HepG2 (cell line): ENCODE measurements at regions not wholly inside any gene's neighbourhood (a gene's known extent, or its start where the extent isn't known, plus 50 kb on each side); places are given as distances from the start of the nearest gene placed in this dataset.

ENCODE experiments used
- ATAC-seq: fragments of 200-7000 bp; cut with Tn5 transposase; 3 replicates; pipeline ENCODE4 v1.9.1; 2020; ENCODE audit warnings: mild to moderate bottlenecking, moderate library complexity
- BruUV-seq: library from RNA; stranded (reverse); fragments of 400-500 nt; replicated peaks from 2 replicates; lab custom pipeline; 2021; lab: Mats Ljungman, UMichigan
- CTCF ChIA-PET: fragments of 300-600 bp; formaldehyde crosslinking; extraction: SDS; loops from one replicate; lab custom pipeline; 2021; ENCODE audit warnings: low total read pairs, inconsistent platforms, low intra/inter-chr PET ratio; lab: Yijun Ruan, JAX
- POLR2A ChIA-PET: fragments of 350-600 bp; sonication (Branson Sonifier 250); formaldehyde crosslinking; loops from one replicate; lab custom pipeline; 2020; ENCODE audit warnings: antibody characterized with exemption, inconsistent platforms; lab: Yijun Ruan, JAX
- DNase-seq: peaks from one replicate; pipeline ENCODE4 v3.0.0-alpha.2; 2015; ENCODE audit warnings: low spot score
- FAIRE-seq: peaks from 3 replicates; lab custom pipeline; 2011; peaks lifted over from hg19 to GRCh38; lab: Jason Lieb, UNC
- H2AFZ ChIP-seq: one replicate; pipeline ENCODE4 v1.6.1; 2011; ENCODE audit warnings: low read length, inconsistent platforms
- H3K27ac ChIP-seq: fragments of 300-600 bp; 3 replicates; pipeline ENCODE4 v1.8.0; 2011; ENCODE audit warnings: mixed run types, mild to moderate bottlenecking, mixed read lengths, low read length, inconsistent platforms; ENCODE audit not compliant: insufficient read depth; ENCODE audit errors: extremely low read length
- H3K27me3 ChIP-seq, 2 experiments: fragments of 200-600 bp in 1 of 2; 2 replicates in 1 of 2; 3 replicates in 1 of 2; pipeline versions ENCODE4 v1.6.0 to v1.8.0; 2011; ENCODE audit warnings: low read length in 2 of 2, mild to moderate bottlenecking in 2 of 2, moderate library complexity in 2 of 2, inconsistent platforms in 1 of 2; ENCODE audit not compliant: insufficient read depth in 2 of 2, control insufficient read depth in 1 of 2
- H3K36me3 ChIP-seq, 2 experiments: fragments of 200-600 bp in 1 of 2; replicated peaks in 1 of 2; 2 replicates in 1 of 2; 3 replicates in 1 of 2; pipeline versions ENCODE4 v1.5.1 to v1.8.0; 2011; ENCODE audit warnings: low read length in 2 of 2, inconsistent platforms in 1 of 2; ENCODE audit not compliant: insufficient read depth in 2 of 2, control insufficient read depth in 1 of 2
- H3K4me1 ChIP-seq: 2 replicates; pipeline ENCODE4 v1.5.1; 2012; ENCODE audit warnings: low read length, inconsistent platforms; ENCODE audit not compliant: insufficient read depth
- H3K4me2 ChIP-seq: 2 replicates; pipeline ENCODE4 v1.6.0; 2011; ENCODE audit warnings: low read depth, low read length, inconsistent platforms
- H3K4me3 ChIP-seq, 3 experiments: fragments of 200-600 bp in 1 of 3; sonication (generic), shearing (Covaris generic) in 1 of 3; replicated peaks in 1 of 3; 2 replicates each; pipeline ENCODE4 v1.5.1; 2011 to 2016; ENCODE audit warnings: low read length in 3 of 3, inconsistent platforms in 2 of 3, low read depth in 2 of 3, mild to moderate bottlenecking in 2 of 3, control low read depth in 1 of 3, mixed read lengths in 1 of 3; ENCODE audit not compliant: insufficient read depth in 1 of 3
- H3K79me2 ChIP-seq: one replicate; pipeline ENCODE4 v1.6.1; 2011; ENCODE audit warnings: low read length, inconsistent platforms; ENCODE audit not compliant: insufficient read depth
- H3K9ac ChIP-seq: 2 replicates; pipeline ENCODE4 v1.6.0; 2011; ENCODE audit warnings: mild to moderate bottlenecking, low read depth, low read length, inconsistent platforms; ENCODE audit not compliant: insufficient read depth
- H3K9me3 ChIP-seq: 2 replicates; pipeline ENCODE4 v1.5.1; 2012; ENCODE audit warnings: mild to moderate bottlenecking, low read length
- H4K20me1 ChIP-seq: 2 replicates; pipeline ENCODE4 v1.6.0; 2011; ENCODE audit warnings: inconsistent platforms, mild to moderate bottlenecking, low read length, moderate library complexity; ENCODE audit not compliant: insufficient read depth
- AGO2 ChIP-seq: fragments of 200-400 bp; formaldehyde crosslinking; optimal IDR thresholded peaks from 2 replicates; pipeline ENCODE3; 2017; ENCODE audit warnings: mild to moderate bottlenecking, low read depth, low read length, moderate library complexity
- HNRNPH1 ChIP-seq: fragments of 200-400 bp; formaldehyde crosslinking; optimal IDR thresholded peaks from 2 replicates; pipeline ENCODE3; 2017; ENCODE audit warnings: mild to moderate bottlenecking, low read depth, low read length
- JARID2 ChIP-seq: sonication (generic); formaldehyde crosslinking; IDR thresholded peaks from 2 replicates; pipeline ENCODE4 v1.8.1; 2023; ENCODE audit warnings: missing genetic modification reagents, inconsistent platforms; ENCODE audit not compliant: insufficient replicate concordance
- MAFG ChIP-seq: sonication (generic); formaldehyde crosslinking; IDR thresholded peaks from 2 replicates; pipeline ENCODE4 v1.5.1; 2020; ENCODE audit warnings: mild to moderate bottlenecking, missing genetic modification reagents
- MTF1 ChIP-seq: sonication (generic); formaldehyde crosslinking; IDR thresholded peaks from 2 replicates; pipeline ENCODE4 v1.5.0; 2020; ENCODE audit warnings: missing genetic modification reagents
- SOX13 ChIP-seq, 3 experiments: fragments of 450-650 bp in 1 of 3; sonication (generic) in 1 of 3; formaldehyde crosslinking in 1 of 3; IDR thresholded peaks in 2 of 3; conservative IDR thresholded peaks in 1 of 3; 2 replicates each; pipeline versions ENCODE4 v1.5.0 to v1.6.1; 2016 to 2020; ENCODE audit warnings: antibody characterized with exemption in 1 of 3, mild to moderate bottlenecking in 1 of 3, missing compliant biosample characterization in 1 of 3, missing genetic modification reagents in 1 of 3, moderate library complexity in 1 of 3
- ZBTB7B ChIP-seq: sonication (generic); formaldehyde crosslinking; IDR thresholded peaks from 2 replicates; pipeline ENCODE4 v1.4.0; 2020; ENCODE audit warnings: missing genetic modification reagents
- ZFP82 ChIP-seq: sonication (generic); formaldehyde crosslinking; IDR thresholded peaks from 2 replicates; pipeline ENCODE4 v1.5.1; 2020; ENCODE audit warnings: mild to moderate bottlenecking, missing genetic modification reagents, borderline replicate concordance
- ZNF619 ChIP-seq: sonication (generic); formaldehyde crosslinking; IDR thresholded peaks from 2 replicates; pipeline ENCODE4 v1.4.0; 2020; ENCODE audit warnings: mild to moderate bottlenecking, missing genetic modification reagents
- ZNF737 ChIP-seq: sonication (generic); formaldehyde crosslinking; IDR thresholded peaks from 2 replicates; pipeline ENCODE4 v1.5.0; 2020; ENCODE audit warnings: missing genetic modification reagents, mild to moderate bottlenecking, borderline replicate concordance
- ZNF792 ChIP-seq: IDR thresholded peaks from 2 replicates; pipeline ENCODE4 v1.6.1; 2016
- WGBS: methylation state at CpG from one replicate; pipeline ENCODE4 v1.1.6; 2017; ENCODE audit warnings: low lambda C conversion rate; 5-methylcytosine and 5-hydroxymethylcytosine counted together
- in situ Hi-C: cut with HindIII; loops from 2 replicates; pipeline ENCODE4 v1.10.0; 2017; ENCODE audit warnings: low pct_unique_long_range_greater_than_20kb; ENCODE audit not compliant: extremely low pct_ligation_motif_present
- intact Hi-C: fragments of 100-400 bp; cut with micrococcal nuclease; formaldehyde crosslinking; loops from one replicate; pipeline ENCODE4 v1.10.0; 2022; ENCODE audit not compliant: unreplicated experiment
- TF ChIP-seq, protein P1 (sequence below): conservative IDR thresholded peaks from 2 replicates; pipeline ENCODE4 v1.6.1; 2018; ENCODE audit warnings: missing genetic modification reagents
- TF ChIP-seq, protein P2 (sequence below), 2 experiments: IDR thresholded peaks; 2 replicates each; pipeline ENCODE4 v1.6.1; 2011 to 2012; ENCODE audit warnings: low read length in 2 of 2, borderline replicate concordance in 1 of 2, low read depth in 1 of 2, mild to moderate bottlenecking in 1 of 2, moderate library complexity in 1 of 2
- TF ChIP-seq, protein P3 (sequence below): IDR thresholded peaks from 2 replicates; pipeline ENCODE4 v1.6.1; 2016; ENCODE audit warnings: mild to moderate bottlenecking, missing biosample characterization, missing genetic modification reagents
- TF ChIP-seq, protein P4 (sequence below): sonication (generic); formaldehyde crosslinking; IDR thresholded peaks from 2 replicates; pipeline ENCODE4 v1.4.0; 2020; ENCODE audit warnings: missing genetic modification reagents, borderline replicate concordance

DNA sequence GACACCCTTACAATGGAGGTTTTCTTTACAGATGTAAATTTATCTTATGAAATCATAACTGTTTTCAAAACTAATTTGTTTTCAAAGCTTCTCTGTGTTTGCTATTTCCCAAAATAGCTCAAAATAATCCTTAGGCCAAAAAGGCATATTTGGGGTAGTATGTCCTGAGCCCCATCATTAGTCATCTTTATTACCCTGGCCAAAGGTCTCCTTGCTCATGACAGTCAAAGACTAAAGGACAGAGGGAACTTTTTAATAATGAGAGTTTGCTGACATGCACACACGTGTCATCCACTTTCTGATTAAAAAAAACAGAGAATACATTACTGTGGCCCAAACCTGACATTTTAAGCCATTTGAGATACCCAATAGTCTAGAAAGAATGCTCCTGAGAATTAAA, 221.9 kb upstream of the DUSP10 start (continued):
- TF ChIP-seq, protein P1, sequence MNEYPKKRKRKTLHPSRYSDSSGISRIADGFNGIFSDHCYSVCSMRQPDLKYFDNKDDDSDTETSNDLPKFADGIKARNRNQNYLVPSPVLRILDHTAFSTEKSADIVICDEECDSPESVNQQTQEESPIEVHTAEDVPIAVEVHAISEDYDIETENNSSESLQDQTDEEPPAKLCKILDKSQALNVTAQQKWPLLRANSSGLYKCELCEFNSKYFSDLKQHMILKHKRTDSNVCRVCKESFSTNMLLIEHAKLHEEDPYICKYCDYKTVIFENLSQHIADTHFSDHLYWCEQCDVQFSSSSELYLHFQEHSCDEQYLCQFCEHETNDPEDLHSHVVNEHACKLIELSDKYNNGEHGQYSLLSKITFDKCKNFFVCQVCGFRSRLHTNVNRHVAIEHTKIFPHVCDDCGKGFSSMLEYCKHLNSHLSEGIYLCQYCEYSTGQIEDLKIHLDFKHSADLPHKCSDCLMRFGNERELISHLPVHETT: no peak
- TF ChIP-seq MTF1 (CRISPR knock-in tag): no peak

DNA sequence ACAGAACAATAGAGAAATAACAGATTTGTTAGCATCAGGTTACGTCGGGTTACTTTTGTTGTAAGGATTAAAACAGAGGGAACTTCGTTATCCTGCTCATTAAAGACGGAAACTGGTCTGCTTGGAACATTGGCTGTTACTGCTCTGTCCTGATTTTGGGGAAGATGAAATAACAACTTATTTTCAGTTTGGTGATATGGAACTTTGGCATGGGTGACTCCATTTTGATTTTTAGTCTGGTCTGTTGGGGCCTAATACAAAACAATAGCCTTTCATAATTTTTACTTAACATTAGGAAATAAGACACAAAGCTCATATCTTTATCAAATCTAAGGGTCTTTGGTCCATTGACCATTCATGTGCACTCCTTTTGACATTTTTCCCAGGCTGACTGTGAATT, 220.5 kb upstream of the DUSP10 start:
- H3K9ac ChIP-seq: no peak overlapping the region
- in situ Hi-C loops: no loop called here
- H3K9me3 ChIP-seq: no peaks in the 10 kb centered on the region
- 92% methylated on average over 4 of the region's 4 CpGs for WGBS
- H3K36me3 ChIP-seq: no peaks in the 10 kb centered on the region
- H2AFZ ChIP-seq: no peak overlapping the region
- H4K20me1 ChIP-seq: no peaks in the 10 kb centered on the region
- intact Hi-C loops: no loop called here
- ATAC-seq: no peak
- ChIA-PET CTCF (no interaction called here), POLR2A (interaction anchor here (1.4 kb wide), 1 partner anchor 99 kb away, joined by 6 read pairs; no protein-coding TSS in a partner anchor)
- no peak overlapping the region for H3K27ac ChIP-seq
- no peak overlapping the region for H3K4me3 ChIP-seq
- peaks cover 36% of the 10 kb centered on the region for H3K4me1 ChIP-seq
- H3K79me2 ChIP-seq: no peaks in the 10 kb centered on the region
- H3K27me3 ChIP-seq: no peaks in the 10 kb centered on the region
- no TSS peak for BruUV-seq
- no peak for FAIRE-seq
- no peak for DNase-seq
- no peak overlapping the region for H3K4me2 ChIP-seq
- TF ChIP-seq, protein P2, sequence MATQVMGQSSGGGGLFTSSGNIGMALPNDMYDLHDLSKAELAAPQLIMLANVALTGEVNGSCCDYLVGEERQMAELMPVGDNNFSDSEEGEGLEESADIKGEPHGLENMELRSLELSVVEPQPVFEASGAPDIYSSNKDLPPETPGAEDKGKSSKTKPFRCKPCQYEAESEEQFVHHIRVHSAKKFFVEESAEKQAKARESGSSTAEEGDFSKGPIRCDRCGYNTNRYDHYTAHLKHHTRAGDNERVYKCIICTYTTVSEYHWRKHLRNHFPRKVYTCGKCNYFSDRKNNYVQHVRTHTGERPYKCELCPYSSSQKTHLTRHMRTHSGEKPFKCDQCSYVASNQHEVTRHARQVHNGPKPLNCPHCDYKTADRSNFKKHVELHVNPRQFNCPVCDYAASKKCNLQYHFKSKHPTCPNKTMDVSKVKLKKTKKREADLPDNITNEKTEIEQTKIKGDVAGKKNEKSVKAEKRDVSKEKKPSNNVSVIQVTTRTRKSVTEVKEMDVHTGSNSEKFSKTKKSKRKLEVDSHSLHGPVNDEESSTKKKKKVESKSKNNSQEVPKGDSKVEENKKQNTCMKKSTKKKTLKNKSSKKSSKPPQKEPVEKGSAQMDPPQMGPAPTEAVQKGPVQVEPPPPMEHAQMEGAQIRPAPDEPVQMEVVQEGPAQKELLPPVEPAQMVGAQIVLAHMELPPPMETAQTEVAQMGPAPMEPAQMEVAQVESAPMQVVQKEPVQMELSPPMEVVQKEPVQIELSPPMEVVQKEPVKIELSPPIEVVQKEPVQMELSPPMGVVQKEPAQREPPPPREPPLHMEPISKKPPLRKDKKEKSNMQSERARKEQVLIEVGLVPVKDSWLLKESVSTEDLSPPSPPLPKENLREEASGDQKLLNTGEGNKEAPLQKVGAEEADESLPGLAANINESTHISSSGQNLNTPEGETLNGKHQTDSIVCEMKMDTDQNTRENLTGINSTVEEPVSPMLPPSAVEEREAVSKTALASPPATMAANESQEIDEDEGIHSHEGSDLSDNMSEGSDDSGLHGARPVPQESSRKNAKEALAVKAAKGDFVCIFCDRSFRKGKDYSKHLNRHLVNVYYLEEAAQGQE (IDR thresholded peaks at IDR 0.05; ENCODE audit: borderline replicate concordance in 1 of 2, low read depth in 1 of 2, low read length in 2 of 2): no peak
- TF ChIP-seq HNRNPH1 (no peak), ZFP82 (no peak), ZBTB7B (CRISPR knock-in tag) (no peak), ZNF792 (CRISPR knock-in tag) (no peak), MAFG (no peak), AGO2 (no peak), ZNF619 (CRISPR knock-in tag) (no peak), SOX13 (IDR thresholded peaks at IDR 0.05) (no peak), SOX13 (CRISPR knock-in tag; conservative IDR thresholded peaks at IDR 0.05 in 1 of 2, IDR thresholded peaks at IDR 0.05 in 1 of 2) (no peak), JARID2 (CRISPR knock-in tag) (no peak), ZNF737 (CRISPR knock-in tag) (no peak)
- TF ChIP-seq, protein P3, sequence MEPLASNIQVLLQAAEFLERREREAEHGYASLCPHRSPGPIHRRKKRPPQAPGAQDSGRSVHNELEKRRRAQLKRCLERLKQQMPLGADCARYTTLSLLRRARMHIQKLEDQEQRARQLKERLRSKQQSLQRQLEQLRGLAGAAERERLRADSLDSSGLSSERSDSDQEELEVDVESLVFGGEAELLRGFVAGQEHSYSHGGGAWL (CRISPR knock-in tag): no peak
- TF ChIP-seq, protein P4, sequence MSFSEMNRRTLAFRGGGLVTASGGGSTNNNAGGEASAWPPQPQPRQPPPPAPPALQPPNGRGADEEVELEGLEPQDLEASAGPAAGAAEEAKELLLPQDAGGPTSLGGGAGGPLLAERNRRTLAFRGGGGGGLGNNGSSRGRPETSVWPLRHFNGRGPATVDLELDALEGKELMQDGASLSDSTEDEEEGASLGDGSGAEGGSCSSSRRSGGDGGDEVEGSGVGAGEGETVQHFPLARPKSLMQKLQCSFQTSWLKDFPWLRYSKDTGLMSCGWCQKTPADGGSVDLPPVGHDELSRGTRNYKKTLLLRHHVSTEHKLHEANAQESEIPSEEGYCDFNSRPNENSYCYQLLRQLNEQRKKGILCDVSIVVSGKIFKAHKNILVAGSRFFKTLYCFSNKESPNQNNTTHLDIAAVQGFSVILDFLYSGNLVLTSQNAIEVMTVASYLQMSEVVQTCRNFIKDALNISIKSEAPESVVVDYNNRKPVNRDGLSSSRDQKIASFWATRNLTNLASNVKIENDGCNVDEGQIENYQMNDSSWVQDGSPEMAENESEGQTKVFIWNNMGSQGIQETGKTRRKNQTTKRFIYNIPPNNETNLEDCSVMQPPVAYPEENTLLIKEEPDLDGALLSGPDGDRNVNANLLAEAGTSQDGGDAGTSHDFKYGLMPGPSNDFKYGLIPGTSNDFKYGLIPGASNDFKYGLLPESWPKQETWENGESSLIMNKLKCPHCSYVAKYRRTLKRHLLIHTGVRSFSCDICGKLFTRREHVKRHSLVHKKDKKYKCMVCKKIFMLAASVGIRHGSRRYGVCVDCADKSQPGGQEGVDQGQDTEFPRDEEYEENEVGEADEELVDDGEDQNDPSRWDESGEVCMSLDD: no peak
